Loucy (cell line): ENCODE measurements at regions not wholly inside any gene's neighbourhood (a gene's known extent, or its start where the extent isn't known, plus 50 kb on each side); places are given as distances from the start of the nearest gene placed in this dataset.

Source experiments
- H2AFZ ChIP-seq: fragments of 200-600 bp; sonication (generic); 2 replicates; pipeline ENCODE4 v1.6.0; 2016; ENCODE audit warnings: antibody characterized with exemption, mild to moderate bottlenecking, low read length, moderate library complexity
- H3F3A ChIP-seq: fragments of 200-600 bp; 2 replicates; pipeline ENCODE4 v1.6.0; 2016; ENCODE audit warnings: antibody characterized with exemption, low read depth, mild to moderate bottlenecking
- H3K27me3 ChIP-seq: fragments of 200-600 bp; sonication (generic); 2 replicates; pipeline ENCODE4 v1.6.1; 2014; ENCODE audit warnings: low read length, mild to moderate bottlenecking; ENCODE audit not compliant: insufficient read depth, poor library complexity, severe bottlenecking
- H3K36me3 ChIP-seq: fragments of 200-600 bp; sonication (generic); 2 replicates; pipeline ENCODE4 v1.6.1; 2016; ENCODE audit warnings: low read length; ENCODE audit not compliant: insufficient read depth
- H3K4me1 ChIP-seq: fragments of 200-600 bp; sonication (generic); 2 replicates; pipeline ENCODE4 v1.5.1; 2014; ENCODE audit warnings: low read length, mild to moderate bottlenecking; ENCODE audit not compliant: insufficient read depth, poor library complexity, severe bottlenecking
- H3K4me2 ChIP-seq: fragments of 200-600 bp; sonication (generic); 2 replicates; pipeline ENCODE4 v1.6.0; 2014; ENCODE audit warnings: antibody characterized with exemption, low read length, low read depth, mild to moderate bottlenecking; ENCODE audit not compliant: poor library complexity, severe bottlenecking
- H3K4me3 ChIP-seq: fragments of 200-600 bp; sonication (generic); 2 replicates; pipeline ENCODE4 v1.5.1; 2014; ENCODE audit warnings: low read length, mild to moderate bottlenecking, mixed read lengths; ENCODE audit not compliant: poor library complexity, severe bottlenecking
- H3K79me2 ChIP-seq: fragments of 200-600 bp; sonication (generic); 2 replicates; pipeline ENCODE4 v1.6.1; 2014; ENCODE audit warnings: low read length; ENCODE audit not compliant: insufficient read depth
- H3K9ac ChIP-seq: fragments of 200-600 bp; sonication (generic); 2 replicates; pipeline ENCODE4 v1.6.0; 2014; ENCODE audit warnings: mild to moderate bottlenecking, low read depth, low read length, moderate library complexity; ENCODE audit not compliant: poor library complexity, severe bottlenecking
- H3K9me2 ChIP-seq: fragments of 200-600 bp; sonication (generic); replicated peaks from 2 replicates; pipeline ENCODE4 v1.6.1; 2016; ENCODE audit warnings: low read depth, low read length, mixed read lengths
- H3K9me3 ChIP-seq: fragments of 200-600 bp; sonication (generic); 2 replicates; pipeline ENCODE4 v1.6.1; 2014; ENCODE audit warnings: mild to moderate bottlenecking, antibody characterized with exemption, low read length, low read depth; ENCODE audit not compliant: insufficient read depth
- H4K20me1 ChIP-seq: fragments of 200-600 bp; sonication (generic); 2 replicates; pipeline ENCODE4 v1.6.0; 2014; ENCODE audit warnings: antibody characterized with exemption, low read length, mild to moderate bottlenecking; ENCODE audit not compliant: insufficient read depth, poor library complexity, severe bottlenecking
- CTCF ChIP-seq: fragments of 200-600 bp; sonication (generic); conservative IDR thresholded peaks from 2 replicates; pipeline ENCODE4 v1.5.1; 2014; ENCODE audit warnings: mild to moderate bottlenecking, antibody characterized with exemption, low read length
- EZH2phosphoT487 ChIP-seq: fragments of 200-600 bp; IDR thresholded peaks from 2 replicates; pipeline ENCODE4 v1.6.1; 2018; ENCODE audit warnings: antibody characterized with exemption, mild to moderate bottlenecking, moderate library complexity, borderline replicate concordance

- H3K4me2 ChIP-seq = no peak overlapping the region
- H3K9me3 ChIP-seq = no peaks in the 10 kb centered on the region; the same call in 1 of the 2 replicates
- H3K9ac ChIP-seq = no peak overlapping the region
- no peaks in the 10 kb centered on the region for H3K36me3 ChIP-seq
- no peaks in the 10 kb centered on the region for H3K4me1 ChIP-seq
- H3K4me3 ChIP-seq = no peak overlapping the region
- no peaks in the 10 kb centered on the region for H3K9me2 ChIP-seq
- TF ChIP-seq EZH2phosphoT487 = no peak
- no peak for TF ChIP-seq CTCF
- no peaks in the 10 kb centered on the region for H3K79me2 ChIP-seq
- H3F3A ChIP-seq = no peaks in the 10 kb centered on the region
- H2AFZ ChIP-seq = no peak overlapping the region
- no peaks in the 10 kb centered on the region for H3K27me3 ChIP-seq
- no peaks in the 10 kb centered on the region for H4K20me1 ChIP-seq
These were observed 665.6 kb upstream of the CXADR start for GRCh38 chr21:16847211-16847610.

GRCh38 chr21:16851054-16851453, 661.8 kb upstream of the CXADR start:
- H2AFZ ChIP-seq = no peak overlapping the region
- no peaks in the 10 kb centered on the region for H3K79me2 ChIP-seq
- no peak for TF ChIP-seq CTCF
- no peak for TF ChIP-seq EZH2phosphoT487
- H3K27me3 ChIP-seq = no peaks in the 10 kb centered on the region
- H3K4me1 ChIP-seq = no peaks in the 10 kb centered on the region
- H3K9ac ChIP-seq = no peak overlapping the region
- no peaks in the 10 kb centered on the region for H4K20me1 ChIP-seq
- no peaks in the 10 kb centered on the region for H3K36me3 ChIP-seq
- no peaks in the 10 kb centered on the region for H3K9me2 ChIP-seq
- no peak overlapping the region for H3K4me2 ChIP-seq
- no peaks in the 10 kb centered on the region; the same call in 1 of the 2 replicates for H3K9me3 ChIP-seq
- no peak overlapping the region for H3K4me3 ChIP-seq
- no peaks in the 10 kb centered on the region for H3F3A ChIP-seq

GRCh38 chr21:16855164-16855667, 657.6 kb upstream of the CXADR start:
- no peaks in the 10 kb centered on the region for H3K9me2 ChIP-seq

More at GRCh38 chr21:16855164-16855667, 657.6 kb upstream of the CXADR start:
- no peak overlapping the region for H3K4me2 ChIP-seq
- H3K4me1 ChIP-seq = no peaks in the 10 kb centered on the region
- H3K9ac ChIP-seq = no peak overlapping the region
- no peaks in the 10 kb centered on the region for H3K79me2 ChIP-seq
- TF ChIP-seq EZH2phosphoT487 (no peak), CTCF (no peak)
- H3K4me3 ChIP-seq = no peak overlapping the region
- no peaks in the 10 kb centered on the region for H3K36me3 ChIP-seq
- H3K27me3 ChIP-seq = no peaks in the 10 kb centered on the region
- no peaks in the 10 kb centered on the region for H4K20me1 ChIP-seq
- H2AFZ ChIP-seq = no peak overlapping the region
- H3F3A ChIP-seq = no peaks in the 10 kb centered on the region
- H3K9me3 ChIP-seq = no peaks in the 10 kb centered on the region
